Fibroblast of villous mesenchyme (primary cell): ENCODE measurements at regions not wholly inside any gene's neighbourhood (a gene's known extent, or its start where the extent isn't known, plus 50 kb on each side); places are given as distances from the start of the nearest gene placed in this dataset.

Source experiments
- DNase-seq: peaks from one replicate; pipeline ENCODE4 v3.0.0-alpha.2; 2010; ENCODE audit warnings: low read depth
- H3K4me3 ChIP-seq: 2 replicates; pipeline ENCODE4 v1.5.1; 2011; ENCODE audit warnings: low read depth, mild to moderate bottlenecking, low read length
- TF ChIP-seq, protein P1 (sequence below): IDR thresholded peaks from 2 replicates; pipeline ENCODE4 v1.5.1; 2012; ENCODE audit warnings: low read depth, mild to moderate bottlenecking, low read length; ENCODE audit not compliant: insufficient read depth

DNA sequence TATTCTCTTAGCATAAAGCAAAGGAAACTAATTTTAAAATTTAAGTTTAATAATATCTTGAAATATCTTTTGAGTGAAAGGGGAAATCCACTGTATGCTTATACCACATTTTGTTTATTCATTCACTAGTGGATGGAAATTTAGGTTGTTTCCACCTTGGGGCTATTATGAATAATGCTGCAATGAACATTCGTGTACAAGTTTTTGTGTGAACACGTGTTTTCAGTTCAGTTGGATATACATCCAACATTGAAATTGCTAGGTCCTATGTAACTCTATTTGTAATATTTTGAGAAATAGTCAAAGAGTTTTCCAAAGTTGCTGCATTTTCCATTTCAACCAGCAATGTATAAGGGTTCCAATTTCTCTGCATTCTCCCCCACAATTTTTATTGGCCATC, 83.7 kb upstream of the ETV6 start:
- H3K4me3 ChIP-seq = no peak overlapping the region
- TF ChIP-seq, protein P1, sequence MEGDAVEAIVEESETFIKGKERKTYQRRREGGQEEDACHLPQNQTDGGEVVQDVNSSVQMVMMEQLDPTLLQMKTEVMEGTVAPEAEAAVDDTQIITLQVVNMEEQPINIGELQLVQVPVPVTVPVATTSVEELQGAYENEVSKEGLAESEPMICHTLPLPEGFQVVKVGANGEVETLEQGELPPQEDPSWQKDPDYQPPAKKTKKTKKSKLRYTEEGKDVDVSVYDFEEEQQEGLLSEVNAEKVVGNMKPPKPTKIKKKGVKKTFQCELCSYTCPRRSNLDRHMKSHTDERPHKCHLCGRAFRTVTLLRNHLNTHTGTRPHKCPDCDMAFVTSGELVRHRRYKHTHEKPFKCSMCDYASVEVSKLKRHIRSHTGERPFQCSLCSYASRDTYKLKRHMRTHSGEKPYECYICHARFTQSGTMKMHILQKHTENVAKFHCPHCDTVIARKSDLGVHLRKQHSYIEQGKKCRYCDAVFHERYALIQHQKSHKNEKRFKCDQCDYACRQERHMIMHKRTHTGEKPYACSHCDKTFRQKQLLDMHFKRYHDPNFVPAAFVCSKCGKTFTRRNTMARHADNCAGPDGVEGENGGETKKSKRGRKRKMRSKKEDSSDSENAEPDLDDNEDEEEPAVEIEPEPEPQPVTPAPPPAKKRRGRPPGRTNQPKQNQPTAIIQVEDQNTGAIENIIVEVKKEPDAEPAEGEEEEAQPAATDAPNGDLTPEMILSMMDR = no peak
- no peak for DNase-seq

DNA sequence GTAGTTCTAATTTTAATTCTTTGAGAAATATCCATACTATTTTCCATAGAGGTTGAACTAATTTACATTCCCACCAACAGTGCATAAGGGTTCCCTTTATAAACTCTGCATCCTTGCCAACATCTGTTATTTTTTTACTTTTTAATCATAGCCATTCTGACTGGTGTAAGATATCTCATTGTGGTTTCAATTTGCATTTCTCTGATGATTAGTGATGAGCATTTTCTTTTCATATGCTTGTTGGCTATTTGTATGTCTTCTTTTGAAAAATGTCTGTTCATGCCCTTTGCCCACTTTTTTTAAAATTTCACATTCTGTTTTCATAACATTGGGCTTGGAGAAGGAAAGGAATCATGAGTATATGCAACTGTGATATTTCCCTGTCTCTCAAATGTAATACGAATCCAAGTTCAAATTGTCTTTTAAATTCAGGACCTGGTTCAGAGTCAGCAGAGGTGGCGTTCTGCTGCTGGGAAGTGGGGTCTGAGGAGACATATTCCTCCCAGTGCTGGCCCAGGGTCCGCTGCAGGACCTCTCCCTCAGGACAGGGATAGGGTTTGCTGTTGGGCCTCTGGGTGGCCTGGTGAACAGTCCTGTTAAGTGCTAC, 81.2 kb upstream of the ETV6 start:
- H3K4me3 ChIP-seq = no peak overlapping the region
- TF ChIP-seq, protein P1 = no peak
- DNase-seq = no peak

DNA sequence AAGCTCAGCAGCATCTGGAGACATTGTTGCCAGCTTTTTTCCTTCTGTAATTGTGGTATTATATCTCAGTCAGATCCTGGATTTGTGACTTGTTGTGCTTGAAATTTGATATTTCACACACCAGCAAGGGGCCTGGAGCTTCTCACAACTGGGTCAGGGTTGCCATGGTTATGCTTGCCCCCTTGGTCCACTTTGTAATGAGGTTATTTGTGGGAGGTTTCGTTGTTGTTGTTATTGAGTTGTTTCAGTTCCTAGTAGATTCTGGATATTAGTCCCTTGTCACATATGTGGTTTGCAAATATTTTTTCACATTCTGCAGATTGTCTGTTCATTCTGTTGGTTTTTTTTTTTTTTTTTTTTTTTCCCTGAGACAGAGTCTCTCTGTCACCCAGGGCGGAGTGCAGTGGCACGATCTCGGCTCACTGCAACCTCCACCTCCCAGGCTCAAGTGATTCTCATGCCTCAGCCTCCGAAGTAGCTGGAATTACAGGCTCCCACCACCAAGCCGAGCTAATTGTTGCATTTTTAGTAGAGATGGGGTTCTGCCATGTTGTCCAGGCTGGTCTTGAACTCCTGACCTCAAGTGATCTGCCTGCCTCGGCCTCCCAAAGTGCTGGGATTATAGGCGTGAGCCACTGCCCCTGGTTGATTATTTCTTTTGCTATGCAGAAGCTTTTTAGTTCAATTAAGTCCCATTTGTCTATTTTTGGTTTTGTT, 80.6 kb upstream of the ETV6 start:
- DNase-seq = peak; percentile 48
- no peak overlapping the region for H3K4me3 ChIP-seq
- TF ChIP-seq, protein P1 = no peak

DNA sequence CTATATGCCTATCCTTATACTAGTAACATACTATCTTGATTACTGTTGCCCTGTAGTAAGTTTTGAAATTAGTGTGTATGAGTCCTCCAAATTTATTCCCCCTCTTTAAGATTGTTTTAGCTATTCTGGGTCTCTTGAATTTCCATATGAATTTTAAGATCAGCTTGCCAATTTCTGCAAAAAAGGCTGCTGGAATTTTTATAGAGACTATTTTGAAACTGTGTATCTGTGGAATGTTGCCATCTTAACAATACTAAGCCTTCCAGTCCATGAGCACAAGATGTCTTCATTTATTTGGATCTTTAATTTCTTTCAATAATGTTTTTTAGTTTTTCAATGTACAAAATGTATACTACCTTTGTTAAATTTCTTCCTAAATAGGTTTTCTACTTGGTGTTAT, 79.8 kb upstream of the ETV6 start:
- no peak for DNase-seq
- TF ChIP-seq, protein P1 = no peak
- no peak overlapping the region for H3K4me3 ChIP-seq

DNA sequence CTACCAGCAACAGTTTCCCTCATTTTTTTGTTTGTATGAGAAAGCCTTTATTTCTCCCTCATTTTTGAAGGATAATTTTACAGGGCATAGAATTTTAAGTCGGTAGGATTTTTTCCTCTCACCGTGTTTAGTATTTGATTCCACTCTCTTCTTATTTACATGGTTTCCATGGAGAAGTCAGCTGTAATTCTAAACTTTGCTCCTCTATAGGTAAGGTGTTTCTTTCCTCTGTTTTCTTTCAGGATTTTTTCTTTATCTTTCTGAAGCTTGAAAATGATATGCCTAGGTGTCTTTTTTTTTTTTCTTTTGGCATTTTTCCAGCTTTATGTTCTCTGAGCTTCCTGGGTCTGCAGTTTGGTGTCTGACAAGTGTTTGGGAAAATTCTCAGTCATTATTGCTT, 75.6 kb upstream of the ETV6 start:
- TF ChIP-seq, protein P1 = no peak
- no peak for DNase-seq
- H3K4me3 ChIP-seq = no peak overlapping the region

DNA sequence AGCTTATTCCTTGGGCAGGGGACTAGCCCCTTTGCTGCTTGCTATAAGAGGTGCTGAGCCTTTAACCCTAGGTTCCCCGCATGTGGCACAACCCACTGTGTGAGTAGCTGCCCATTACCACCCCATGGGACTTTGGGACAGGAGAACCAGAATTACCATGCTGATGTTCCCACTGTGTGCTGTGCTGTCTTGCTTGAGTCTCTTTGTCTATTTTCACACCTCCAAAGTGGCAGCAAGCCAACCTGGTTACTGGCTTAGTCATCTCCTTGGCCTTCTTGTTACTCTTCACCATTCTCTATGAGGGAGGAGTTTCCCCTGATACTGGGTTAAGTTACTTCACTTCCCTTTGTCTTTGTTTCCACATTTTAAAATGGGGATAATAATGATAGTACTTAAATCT, 73.4 kb upstream of the ETV6 start:
- no peak for DNase-seq
- TF ChIP-seq, protein P1 = no peak
- H3K4me3 ChIP-seq = no peak overlapping the region
